ENCODE measurements at regions not wholly inside any gene's neighbourhood (a gene's known extent, or its start where the extent isn't known, plus 50 kb on each side); places are given as distances from the start of the nearest gene placed in this dataset.

DNA sequence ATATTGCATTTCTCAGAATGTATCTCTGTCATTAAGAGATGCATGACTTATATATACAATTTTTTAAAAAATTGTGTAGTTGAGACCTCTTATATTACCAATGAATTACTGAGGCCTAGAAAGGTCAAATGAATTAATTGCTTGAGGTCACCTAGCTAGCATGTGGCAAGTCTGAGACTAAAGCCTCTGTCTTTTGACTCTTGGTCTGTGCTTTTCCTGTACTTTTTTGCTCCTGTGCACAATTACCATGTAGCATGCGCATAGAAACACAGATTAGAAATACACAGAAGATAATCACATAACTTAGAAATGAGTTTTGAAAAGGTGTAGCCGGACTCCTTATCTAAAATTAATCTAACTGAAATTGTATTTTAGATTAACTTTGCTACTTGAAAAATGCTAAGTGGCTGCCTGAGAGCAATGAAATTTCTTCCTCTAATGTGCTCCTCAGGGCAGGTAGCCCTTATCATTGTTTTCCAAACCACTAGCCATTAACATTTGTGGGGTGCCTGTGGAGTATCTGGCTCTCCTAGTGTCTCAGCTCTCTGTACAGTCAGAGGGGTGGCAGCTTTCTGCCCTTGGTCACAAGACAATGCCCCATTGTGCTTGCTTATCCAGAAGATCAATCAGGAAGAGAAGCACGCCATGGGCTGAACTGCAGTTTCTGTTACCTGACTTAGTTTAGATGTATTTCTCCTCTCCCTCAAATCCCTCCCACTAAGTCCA, 119.6 kb downstream of the RFC3 start:
- CTCF ChIA-PET = interaction anchor here (0.6 kb wide), 2 partner anchors 56 to 717 kb away, joined by 3 to 4 read pairs; no protein-coding TSS in a partner anchor
- dilution Hi-C loops (cut with HindIII; ENCODE audit: low sequenced_read_pairs, unreplicated experiment) = no loop called here
- H3K27ac ChIP-seq (ENCODE audit: insufficient read depth, low read length) = no peak overlapping the region

More for the DNA sequence above, 119.6 kb downstream of the RFC3 start:
- Histone ChIP-seq H4K8ac (ENCODE audit: low read depth in 2 of 2, low read length in 2 of 2) (no peak overlapping the region), H3K79me1 (ENCODE audit: low read depth in 1 of 2, low read length in 2 of 2) (no peaks in the 10 kb centered on the region), H3K4me3 (ENCODE audit: insufficient read depth, low read depth, low read length) (no peak overlapping the region), H4K91ac (ENCODE audit: insufficient read depth, low read depth, low read length) (no peak overlapping the region), H2AFZ (replicated peaks; ENCODE audit: low read length, poor library complexity) (no peak overlapping the region), H2AK5ac (ENCODE audit: low read depth, low read length) (no peak overlapping the region), H3K9me1 (ENCODE audit: insufficient read depth, low read length) (peaks cover 3% of the 10 kb centered on the region; the same call in 1 of the 2 replicates), H3K27me3 (ENCODE audit: control insufficient read depth, insufficient read depth, low read length) (no peaks in the 10 kb centered on the region), H3K56ac (ENCODE audit: extremely low read depth, insufficient read depth, low read length) (no peak overlapping the region), H4K20me1 (ENCODE audit: insufficient read depth, low read length) (no peaks in the 10 kb centered on the region), H3K18ac (ENCODE audit: low read depth, low read length) (no peak overlapping the region), H3K4ac (ENCODE audit: low read depth, low read length) (no peak overlapping the region), H2AK9ac (replicated peaks; ENCODE audit: low read depth, low read length, poor library complexity) (no peak overlapping the region), H3K36me3 (ENCODE audit: control insufficient read depth, insufficient read depth, low read length) (no peaks in the 10 kb centered on the region), H3K4me2 (ENCODE audit: low read depth, low read length) (no peak overlapping the region), H4K5ac (ENCODE audit: low read depth, low read length) (no peak overlapping the region), H2BK20ac (ENCODE audit: low read depth, low read length) (no peak overlapping the region), H3K9me3 (ENCODE audit: control insufficient read depth, insufficient read depth, low read length) (no peaks in the 10 kb centered on the region), H3K9ac (ENCODE audit: low read depth, low read length) (no peak overlapping the region), H2BK5ac (ENCODE audit: low read depth, low read length, poor library complexity, severe bottlenecking) (no peak overlapping the region), H2BK15ac (ENCODE audit: low read depth, low read length) (no peak overlapping the region), H3K4me1 (ENCODE audit: control insufficient read depth, insufficient read depth, low read length) (peaks cover 3% of the 10 kb centered on the region; the same call in 1 of the 2 replicates), H3K23ac (ENCODE audit: low read depth, low read length) (no peak overlapping the region), H3K14ac (replicated peaks; ENCODE audit: low read depth, low read length) (no peak overlapping the region), H2BK120ac (ENCODE audit: low read depth, low read length) (no peak overlapping the region)
- in situ Hi-C loops (cut with MboI; ENCODE audit: low sequenced_read_pairs) = no loop called here
- intact Hi-C loops (cut with micrococcal nuclease) = loop anchor here (10.0 kb wide), 2 partner anchors 627 to 1007 kb away; partner anchors contain the start of gene NBEA
- no peak for DNase-seq
- TF ChIP-seq MXI1 (IDR thresholded peaks at IDR 0.05; ENCODE audit: borderline replicate concordance, low read depth, low read length) = no peak
- TF ChIP-seq POLR2A (IDR thresholded peaks at IDR 0.05; ENCODE audit: low read depth, low read length) = no peak
- WGBS, 2 experiments (ENCODE audit: extremely low coverage in 2 of 2, insufficient read length in 1 of 2) = no CpG with 5 or more reads among the region's 3 CpGs
- ATAC-seq (ENCODE audit: low read depth) = no peak
- POLR2A ChIA-PET (ENCODE audit: unreplicated experiment) = no interaction called here
- BruUV-seq (replicated peaks) = no TSS peak

All from IMR-90 (cell line).